ENCODE measurements at regions not wholly inside any gene's neighbourhood (a gene's known extent, or its start where the extent isn't known, plus 50 kb on each side); places are given as distances from the start of the nearest gene placed in this dataset.

- H3K36me3 ChIP-seq (ENCODE audit: control insufficient read depth, insufficient read depth, low read length) = no peaks in the 10 kb centered on the region
- H3K27ac ChIP-seq (ENCODE audit: low read length) = no peak overlapping the region
- H3K27me3 ChIP-seq (ENCODE audit: control insufficient read depth, insufficient read depth, low read length) = peaks cover 2% of the 10 kb centered on the region
- no peak for DNase-seq
- no peaks in the 10 kb centered on the region for H3K9me3 ChIP-seq (ENCODE audit: control insufficient read depth, low read depth, low read length)
- no peak overlapping the region for H3K4me3 ChIP-seq (ENCODE audit: low read length)
- 100% methylated on average over 2 of the region's 2 CpGs for WGBS (ENCODE audit: insufficient coverage, low lambda C conversion rate)
- no peaks in the 10 kb centered on the region for H3K4me1 ChIP-seq (ENCODE audit: control insufficient read depth, insufficient read depth, low read length)
These were observed 299.1 kb upstream of the TNP1 start for GRCh38 chr2:217158928-217159327.

GRCh38 chr2:217157581-217157980 lies 297.7 kb upstream of the TNP1 start:
- Histone ChIP-seq H3K27me3 (ENCODE audit: control insufficient read depth, insufficient read depth, low read length) (peaks cover under 1% of the 10 kb centered on the region), H3K4me1 (ENCODE audit: control insufficient read depth, insufficient read depth, low read length) (no peaks in the 10 kb centered on the region), H3K36me3 (ENCODE audit: control insufficient read depth, insufficient read depth, low read length) (no peaks in the 10 kb centered on the region), H3K27ac (ENCODE audit: low read length) (no peak overlapping the region), H3K4me3 (ENCODE audit: low read length) (no peak overlapping the region), H3K9me3 (ENCODE audit: control insufficient read depth, low read depth, low read length) (no peaks in the 10 kb centered on the region)
- WGBS (ENCODE audit: insufficient coverage, low lambda C conversion rate) = 80% methylated on average over 1 of the region's 6 CpGs
- DNase-seq = no peak

GRCh38 chr2:217156801-217157200 lies 296.9 kb upstream of the TNP1 start:
- Histone ChIP-seq H3K27me3 (ENCODE audit: control insufficient read depth, insufficient read depth, low read length) (no peaks in the 10 kb centered on the region), H3K27ac (ENCODE audit: low read length) (no peak overlapping the region), H3K9me3 (ENCODE audit: control insufficient read depth, low read depth, low read length) (no peaks in the 10 kb centered on the region), H3K36me3 (ENCODE audit: control insufficient read depth, insufficient read depth, low read length) (no peaks in the 10 kb centered on the region), H3K4me1 (ENCODE audit: control insufficient read depth, insufficient read depth, low read length) (no peaks in the 10 kb centered on the region), H3K4me3 (ENCODE audit: low read length) (no peak overlapping the region)
- WGBS (ENCODE audit: insufficient coverage, low lambda C conversion rate) = 83% methylated on average over 1 of the region's 2 CpGs
- no peak for DNase-seq

GRCh38 chr2:217154923-217155322 lies 295.1 kb upstream of the TNP1 start:
- Histone ChIP-seq H3K4me3 (ENCODE audit: low read length) (no peak overlapping the region), H3K4me1 (ENCODE audit: control insufficient read depth, insufficient read depth, low read length) (no peaks in the 10 kb centered on the region), H3K9me3 (ENCODE audit: control insufficient read depth, low read depth, low read length) (no peaks in the 10 kb centered on the region), H3K27ac (ENCODE audit: low read length) (no peak overlapping the region), H3K27me3 (ENCODE audit: control insufficient read depth, insufficient read depth, low read length) (no peaks in the 10 kb centered on the region), H3K36me3 (ENCODE audit: control insufficient read depth, insufficient read depth, low read length) (no peaks in the 10 kb centered on the region)
- WGBS (ENCODE audit: insufficient coverage, low lambda C conversion rate) = 77% methylated on average over 4 of the region's 9 CpGs
- DNase-seq = no peak

- H3K27me3 ChIP-seq (ENCODE audit: control insufficient read depth, insufficient read depth, low read length) = no peaks in the 10 kb centered on the region
- no peak for DNase-seq
- no CpG with 5 or more reads among the region's 5 CpGs for WGBS (ENCODE audit: insufficient coverage, low lambda C conversion rate)
- H3K4me3 ChIP-seq (ENCODE audit: low read length) = no peak overlapping the region
- no peaks in the 10 kb centered on the region for H3K36me3 ChIP-seq (ENCODE audit: control insufficient read depth, insufficient read depth, low read length)
- no peak overlapping the region for H3K27ac ChIP-seq (ENCODE audit: low read length)
- no peaks in the 10 kb centered on the region for H3K4me1 ChIP-seq (ENCODE audit: control insufficient read depth, insufficient read depth, low read length)
- H3K9me3 ChIP-seq (ENCODE audit: control insufficient read depth, low read depth, low read length) = no peaks in the 10 kb centered on the region
These were observed 293.6 kb upstream of the TNP1 start for GRCh38 chr2:217153510-217153909.

- Histone ChIP-seq H3K27me3 (ENCODE audit: control insufficient read depth, insufficient read depth, low read length) (no peaks in the 10 kb centered on the region), H3K36me3 (ENCODE audit: control insufficient read depth, insufficient read depth, low read length) (no peaks in the 10 kb centered on the region), H3K27ac (ENCODE audit: low read length) (no peak overlapping the region), H3K9me3 (ENCODE audit: control insufficient read depth, low read depth, low read length) (no peaks in the 10 kb centered on the region), H3K4me1 (ENCODE audit: control insufficient read depth, insufficient read depth, low read length) (no peaks in the 10 kb centered on the region), H3K4me3 (ENCODE audit: low read length) (no peak overlapping the region)
- DNase-seq = no peak
- WGBS (ENCODE audit: insufficient coverage, low lambda C conversion rate) = no CpG with 5 or more reads among the region's 3 CpGs
These were observed 293.0 kb upstream of the TNP1 start for GRCh38 chr2:217152831-217153230.

- Histone ChIP-seq H3K4me1 (ENCODE audit: control insufficient read depth, insufficient read depth, low read length) (no peaks in the 10 kb centered on the region), H3K27me3 (ENCODE audit: control insufficient read depth, insufficient read depth, low read length) (no peaks in the 10 kb centered on the region), H3K4me3 (ENCODE audit: low read length) (no peak overlapping the region), H3K36me3 (ENCODE audit: control insufficient read depth, insufficient read depth, low read length) (no peaks in the 10 kb centered on the region), H3K9me3 (ENCODE audit: control insufficient read depth, low read depth, low read length) (no peaks in the 10 kb centered on the region), H3K27ac (ENCODE audit: low read length) (no peak overlapping the region)
- no peak for DNase-seq
- WGBS (ENCODE audit: insufficient coverage, low lambda C conversion rate) = 50% methylated on average over 2 of the region's 10 CpGs
These were observed 291.8 kb upstream of the TNP1 start for GRCh38 chr2:217151509-217152206.

- Histone ChIP-seq H3K27me3 (ENCODE audit: control insufficient read depth, insufficient read depth, low read length) (no peaks in the 10 kb centered on the region), H3K36me3 (ENCODE audit: control insufficient read depth, insufficient read depth, low read length) (no peaks in the 10 kb centered on the region), H3K9me3 (ENCODE audit: control insufficient read depth, low read depth, low read length) (no peaks in the 10 kb centered on the region), H3K4me1 (ENCODE audit: control insufficient read depth, insufficient read depth, low read length) (no peaks in the 10 kb centered on the region), H3K4me3 (ENCODE audit: low read length) (no peak overlapping the region), H3K27ac (ENCODE audit: low read length) (no peak overlapping the region)
- WGBS (ENCODE audit: insufficient coverage, low lambda C conversion rate) = 94% methylated on average over 3 of the region's 4 CpGs
- no peak for DNase-seq
These were observed 290.4 kb upstream of the TNP1 start for GRCh38 chr2:217150236-217150635.

GRCh38 chr2:217149087-217149660 lies 289.3 kb upstream of the TNP1 start:
- WGBS (ENCODE audit: insufficient coverage, low lambda C conversion rate) = no CpG with 5 or more reads among the region's 4 CpGs
- H3K36me3 ChIP-seq (ENCODE audit: control insufficient read depth, insufficient read depth, low read length) = no peaks in the 10 kb centered on the region
- DNase-seq = no peak
- no peak overlapping the region for H3K4me3 ChIP-seq (ENCODE audit: low read length)
- H3K4me1 ChIP-seq (ENCODE audit: control insufficient read depth, insufficient read depth, low read length) = no peaks in the 10 kb centered on the region
- no peak overlapping the region for H3K27ac ChIP-seq (ENCODE audit: low read length)
- no peaks in the 10 kb centered on the region for H3K27me3 ChIP-seq (ENCODE audit: control insufficient read depth, insufficient read depth, low read length)
- no peaks in the 10 kb centered on the region for H3K9me3 ChIP-seq (ENCODE audit: control insufficient read depth, low read depth, low read length)

GRCh38 chr2:217147818-217148217 lies 288.0 kb upstream of the TNP1 start:
- Histone ChIP-seq H3K27ac (ENCODE audit: low read length) (no peak overlapping the region), H3K4me1 (ENCODE audit: control insufficient read depth, insufficient read depth, low read length) (no peaks in the 10 kb centered on the region), H3K36me3 (ENCODE audit: control insufficient read depth, insufficient read depth, low read length) (no peaks in the 10 kb centered on the region), H3K4me3 (ENCODE audit: low read length) (no peak overlapping the region), H3K27me3 (ENCODE audit: control insufficient read depth, insufficient read depth, low read length) (no peaks in the 10 kb centered on the region), H3K9me3 (ENCODE audit: control insufficient read depth, low read depth, low read length) (no peaks in the 10 kb centered on the region)
- WGBS (ENCODE audit: insufficient coverage, low lambda C conversion rate) = no CpG with 5 or more reads among the region's 2 CpGs
- no peak for DNase-seq

- H3K27me3 ChIP-seq (ENCODE audit: control insufficient read depth, insufficient read depth, low read length) = no peaks in the 10 kb centered on the region
- H3K27ac ChIP-seq (ENCODE audit: low read length) = no peak overlapping the region
- 96% methylated on average over 4 of the region's 4 CpGs for WGBS (ENCODE audit: insufficient coverage, low lambda C conversion rate)
- no peak overlapping the region for H3K4me3 ChIP-seq (ENCODE audit: low read length)
- no peaks in the 10 kb centered on the region for H3K36me3 ChIP-seq (ENCODE audit: control insufficient read depth, insufficient read depth, low read length)
- no peak for DNase-seq
- H3K4me1 ChIP-seq (ENCODE audit: control insufficient read depth, insufficient read depth, low read length) = no peaks in the 10 kb centered on the region
- no peaks in the 10 kb centered on the region for H3K9me3 ChIP-seq (ENCODE audit: control insufficient read depth, low read depth, low read length)
These were observed 287.1 kb upstream of the TNP1 start for GRCh38 chr2:217146956-217147355.

All from large intestine (tissue), 3 donors.